Vagina (tissue), 2 donors: ENCODE measurements at regions not wholly inside any gene's neighbourhood (a gene's known extent, or its start where the extent isn't known, plus 50 kb on each side); places are given as distances from the start of the nearest gene placed in this dataset.

ENCODE experiments used
- DNase-seq, 2 donors: peaks; one replicate each; pipeline ENCODE4 v3.0.0-alpha.2; 2017; ENCODE audit errors: extremely low spot score in 2 of 2
- H3K27ac ChIP-seq: fragments of 200-600 bp; sonication (generic); one replicate; pipeline ENCODE4 v1.5.1; 2019
- H3K27me3 ChIP-seq: fragments of 200-600 bp; sonication (generic); one replicate; pipeline ENCODE4 v1.5.1; 2019
- H3K36me3 ChIP-seq, 2 donors: fragments of 200-600 bp; sonication (generic); one replicate each; pipeline ENCODE4 v1.5.1; 2017 to 2019
- H3K4me1 ChIP-seq: fragments of 200-600 bp; sonication (generic); one replicate; pipeline ENCODE4 v1.5.1; 2019
- H3K4me3 ChIP-seq, 2 donors: fragments of 200-600 bp; sonication (generic); 1 replicate in 1 of 2; 2 replicates in 1 of 2; pipeline ENCODE4 v1.5.1; 2016 to 2019
- H3K9me3 ChIP-seq: fragments of 200-600 bp; sonication (generic); one replicate; pipeline ENCODE4 v1.5.1; 2019
- POLR2A ChIP-seq, 2 donors: fragments of 450-650 bp; IDR thresholded peaks; one replicate each; pipeline ENCODE4 v1.6.1; 2017; ENCODE audit warnings: antibody characterized with exemption in 2 of 2, mild to moderate bottlenecking in 2 of 2, moderate library complexity in 2 of 2
- POLR2AphosphoS5 ChIP-seq, 2 donors: sonication (generic); formaldehyde crosslinking; IDR thresholded peaks; one replicate each; pipeline ENCODE4 v1.9.0; 2017; ENCODE audit warnings: antibody characterized with exemption in 2 of 2, mild to moderate bottlenecking in 2 of 2, low read depth in 1 of 2; ENCODE audit not compliant: insufficient read depth in 1 of 2
- intact Hi-C: fragments of 100-400 bp; cut with DNase I; formaldehyde crosslinking; loops from one replicate; pipeline ENCODE4 v1.15.1; 2023
- TF ChIP-seq, protein P1 (sequence below), 3 experiments: fragments of 450-650 bp in 2 of 3; fragments of 200-600 bp in 1 of 3; sonication (generic) in 1 of 3; IDR thresholded peaks; one replicate each; pipeline ENCODE4 v1.5.1; 2017 to 2019; ENCODE audit warnings: antibody characterized with exemption in 3 of 3, mild to moderate bottlenecking in 2 of 3, moderate library complexity in 2 of 3

DNA sequence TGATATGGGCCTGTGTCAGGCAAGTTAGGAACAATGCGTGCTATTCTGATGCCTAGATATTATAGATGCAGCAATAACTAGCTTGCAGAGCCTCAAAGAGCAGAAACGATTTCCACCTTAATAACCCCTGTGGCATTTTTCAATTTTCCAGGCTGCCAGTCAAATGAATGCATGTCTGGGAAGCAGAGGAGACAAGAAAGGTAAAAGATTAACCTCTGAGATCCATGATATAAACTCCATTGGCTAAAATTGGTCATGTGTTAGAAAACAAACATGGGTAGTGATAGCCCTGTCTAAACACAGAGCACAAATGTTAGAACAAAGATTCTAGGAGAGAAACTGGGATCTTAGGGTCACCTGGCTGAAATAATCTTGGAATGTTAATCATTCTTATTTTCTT, 811.1 kb downstream of the DIAPH3 start:
- no peaks in the 10 kb centered on the region for H3K9me3 ChIP-seq
- no peak for DNase-seq
- intact Hi-C loops, result no loop called here
- TF ChIP-seq, protein P1, sequence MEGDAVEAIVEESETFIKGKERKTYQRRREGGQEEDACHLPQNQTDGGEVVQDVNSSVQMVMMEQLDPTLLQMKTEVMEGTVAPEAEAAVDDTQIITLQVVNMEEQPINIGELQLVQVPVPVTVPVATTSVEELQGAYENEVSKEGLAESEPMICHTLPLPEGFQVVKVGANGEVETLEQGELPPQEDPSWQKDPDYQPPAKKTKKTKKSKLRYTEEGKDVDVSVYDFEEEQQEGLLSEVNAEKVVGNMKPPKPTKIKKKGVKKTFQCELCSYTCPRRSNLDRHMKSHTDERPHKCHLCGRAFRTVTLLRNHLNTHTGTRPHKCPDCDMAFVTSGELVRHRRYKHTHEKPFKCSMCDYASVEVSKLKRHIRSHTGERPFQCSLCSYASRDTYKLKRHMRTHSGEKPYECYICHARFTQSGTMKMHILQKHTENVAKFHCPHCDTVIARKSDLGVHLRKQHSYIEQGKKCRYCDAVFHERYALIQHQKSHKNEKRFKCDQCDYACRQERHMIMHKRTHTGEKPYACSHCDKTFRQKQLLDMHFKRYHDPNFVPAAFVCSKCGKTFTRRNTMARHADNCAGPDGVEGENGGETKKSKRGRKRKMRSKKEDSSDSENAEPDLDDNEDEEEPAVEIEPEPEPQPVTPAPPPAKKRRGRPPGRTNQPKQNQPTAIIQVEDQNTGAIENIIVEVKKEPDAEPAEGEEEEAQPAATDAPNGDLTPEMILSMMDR (IDR thresholded peaks at IDR 0.05), result no peak
- TF ChIP-seq POLR2AphosphoS5 (IDR thresholded peaks at IDR 0.05; ENCODE audit: insufficient read depth in 1 of 2, low read depth in 1 of 2) (no peak), POLR2A (IDR thresholded peaks at IDR 0.05) (no peak)
- no peak overlapping the region for H3K4me3 ChIP-seq
- no peaks in the 10 kb centered on the region for H3K36me3 ChIP-seq
- H3K4me1 ChIP-seq, result no peaks in the 10 kb centered on the region
- no peaks in the 10 kb centered on the region for H3K27me3 ChIP-seq
- H3K27ac ChIP-seq, result no peak overlapping the region

DNA sequence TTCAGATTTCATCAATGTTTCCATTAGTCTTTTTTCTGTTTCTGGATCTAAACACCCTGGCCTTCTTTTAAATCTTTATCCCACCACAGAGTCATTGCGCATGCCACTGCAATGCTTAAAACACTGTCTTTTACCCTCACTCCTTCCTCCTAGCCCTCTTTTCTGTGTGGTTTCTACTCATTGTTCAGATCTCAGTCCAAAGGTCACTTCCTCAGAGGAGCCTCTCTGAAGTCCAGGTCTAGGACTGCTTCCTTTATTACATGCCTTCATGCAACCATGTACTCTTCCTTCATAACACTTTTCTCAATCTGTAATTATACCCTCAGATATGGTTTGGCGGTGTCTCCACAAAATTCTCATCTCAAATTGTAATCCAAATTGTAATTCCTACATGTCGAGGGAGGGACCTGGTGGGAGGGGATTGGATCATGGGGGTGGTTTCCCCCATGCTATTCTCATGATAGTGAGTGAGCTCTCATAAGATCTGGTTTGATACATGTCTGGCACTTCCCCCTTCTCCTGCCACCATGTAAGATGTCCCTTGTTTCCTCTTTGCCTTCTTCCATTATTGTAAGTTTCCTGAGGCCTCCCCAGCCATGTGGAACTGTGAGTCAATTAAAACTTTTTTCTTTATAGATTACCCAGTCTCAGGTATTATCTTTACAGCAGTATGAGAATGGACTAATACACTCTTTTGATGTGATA, 808.9 kb downstream of the DIAPH3 start:
- Histone ChIP-seq H3K4me3 (no peak overlapping the region), H3K27ac (no peak overlapping the region), H3K9me3 (no peaks in the 10 kb centered on the region), H3K36me3 (no peaks in the 10 kb centered on the region), H3K27me3 (no peaks in the 10 kb centered on the region), H3K4me1 (no peaks in the 10 kb centered on the region)
- intact Hi-C loops, result no loop called here
- TF ChIP-seq POLR2A (IDR thresholded peaks at IDR 0.05) (no peak), POLR2AphosphoS5 (IDR thresholded peaks at IDR 0.05; ENCODE audit: insufficient read depth in 1 of 2, low read depth in 1 of 2) (no peak)
- TF ChIP-seq, protein P1 (IDR thresholded peaks at IDR 0.05), result no peak
- no peak for DNase-seq

DNA sequence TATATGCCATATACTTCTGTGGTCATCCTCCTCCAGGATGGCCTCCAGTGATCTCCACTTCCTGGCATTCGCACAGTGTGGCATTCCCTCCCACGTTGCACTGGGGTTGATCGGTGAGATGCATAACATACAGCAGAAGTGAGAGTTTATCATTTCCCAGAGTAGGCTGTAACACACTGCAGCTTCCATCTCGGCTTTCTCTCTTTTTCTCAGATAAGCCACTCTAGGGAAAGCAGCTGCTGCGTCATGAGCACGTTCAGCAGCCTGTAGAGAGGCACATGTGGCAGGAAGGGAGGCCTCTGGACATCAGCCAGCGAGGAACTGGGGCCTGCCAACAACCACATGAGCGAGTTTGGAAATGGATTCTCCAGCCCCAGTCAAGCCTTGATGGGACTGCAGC, 807.1 kb downstream of the DIAPH3 start:
- intact Hi-C loops, result no loop called here
- Histone ChIP-seq H3K9me3 (no peaks in the 10 kb centered on the region), H3K36me3 (no peaks in the 10 kb centered on the region), H3K4me1 (no peaks in the 10 kb centered on the region), H3K4me3 (no peak overlapping the region), H3K27ac (no peak overlapping the region), H3K27me3 (no peaks in the 10 kb centered on the region)
- DNase-seq, result no peak
- TF ChIP-seq POLR2AphosphoS5 (IDR thresholded peaks at IDR 0.05; ENCODE audit: insufficient read depth in 1 of 2, low read depth in 1 of 2) (no peak), POLR2A (IDR thresholded peaks at IDR 0.05) (no peak)
- TF ChIP-seq, protein P1 (IDR thresholded peaks at IDR 0.05), result no peak

DNA sequence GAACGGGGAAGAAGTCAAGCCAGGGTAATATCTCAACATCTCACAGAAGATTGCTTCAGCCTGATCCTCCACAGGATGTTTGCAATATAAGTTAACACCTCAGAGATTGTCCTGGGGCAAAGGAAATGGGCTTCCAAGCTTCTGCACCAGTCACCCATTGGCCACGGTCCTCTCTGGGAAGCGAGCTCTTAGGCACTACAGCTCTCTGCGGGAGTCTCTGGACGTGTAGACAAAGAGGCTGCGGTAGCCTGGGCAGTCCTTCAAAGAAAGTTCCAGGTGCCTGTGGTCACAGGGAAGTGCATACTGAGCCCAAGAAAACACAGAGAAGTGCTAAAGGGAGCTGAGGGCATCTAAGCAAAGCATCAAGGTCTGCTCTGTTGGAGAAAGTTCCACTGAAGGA, 805.7 kb downstream of the DIAPH3 start:
- H3K4me1 ChIP-seq, result no peaks in the 10 kb centered on the region
- H3K9me3 ChIP-seq, result no peaks in the 10 kb centered on the region
- no peaks in the 10 kb centered on the region for H3K36me3 ChIP-seq
- H3K27ac ChIP-seq, result no peak overlapping the region
- no peaks in the 10 kb centered on the region for H3K27me3 ChIP-seq
- no peak for DNase-seq
- intact Hi-C loops, result no loop called here
- H3K4me3 ChIP-seq, result no peak overlapping the region
- TF ChIP-seq POLR2AphosphoS5 (IDR thresholded peaks at IDR 0.05; ENCODE audit: insufficient read depth in 1 of 2, low read depth in 1 of 2), result no peak
- TF ChIP-seq POLR2A (IDR thresholded peaks at IDR 0.05), result no peak
- TF ChIP-seq, protein P1 (IDR thresholded peaks at IDR 0.05), result no peak

DNA sequence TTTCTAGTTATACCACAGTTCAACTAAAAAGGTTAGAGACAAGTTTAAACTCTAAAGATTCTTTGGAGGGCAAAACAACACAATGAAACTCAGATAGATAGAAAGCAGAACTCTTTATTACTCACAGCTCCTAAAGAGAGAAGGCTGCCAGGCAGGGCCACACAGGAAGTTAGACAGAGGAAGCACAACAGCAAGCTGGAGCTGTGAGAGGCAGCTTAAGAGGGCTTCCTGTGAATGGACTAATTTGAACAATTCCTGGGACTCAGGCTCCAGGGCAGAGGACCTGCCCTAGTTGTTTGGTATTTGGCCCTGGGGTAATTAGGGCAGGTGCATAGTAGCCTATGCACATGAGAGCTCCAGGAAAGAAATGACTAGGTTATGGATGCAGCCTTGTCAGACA, 803.6 kb downstream of the DIAPH3 start:
- H3K36me3 ChIP-seq, result no peaks in the 10 kb centered on the region
- no peak for DNase-seq
- intact Hi-C loops, result no loop called here
- no peaks in the 10 kb centered on the region for H3K4me1 ChIP-seq
- H3K27me3 ChIP-seq, result no peaks in the 10 kb centered on the region
- TF ChIP-seq POLR2AphosphoS5 (IDR thresholded peaks at IDR 0.05; ENCODE audit: insufficient read depth in 1 of 2, low read depth in 1 of 2) (no peak), POLR2A (IDR thresholded peaks at IDR 0.05) (no peak)
- TF ChIP-seq, protein P1 (IDR thresholded peaks at IDR 0.05), result no peak
- no peak overlapping the region for H3K4me3 ChIP-seq
- no peaks in the 10 kb centered on the region for H3K9me3 ChIP-seq
- H3K27ac ChIP-seq, result no peak overlapping the region
